Right lobe of liver (tissue), 4 donors: ENCODE measurements at regions not wholly inside any gene's neighbourhood (a gene's known extent, or its start where the extent isn't known, plus 50 kb on each side); places are given as distances from the start of the nearest gene placed in this dataset.

ENCODE experiments used
- CTCF ChIP-seq, 4 donors: fragments of 200-600 bp in 3 of 4; fragments of 450-650 bp in 1 of 4; IDR thresholded peaks; one replicate each; pipeline versions ENCODE4 v1.5.1 to v1.8.0; 2016 to 2022; ENCODE audit warnings: antibody characterized with exemption in 4 of 4, mild to moderate bottlenecking in 2 of 4
- POLR2A ChIP-seq: fragments of 450-650 bp; IDR thresholded peaks from one replicate; pipeline ENCODE4 v1.6.1; 2017; ENCODE audit warnings: antibody characterized with exemption, mild to moderate bottlenecking
- donor health status: DM: no; HTN: no; CAD: no.
- donor health status: DM: no; HTN: no; CAD: no.
- donor health status: DM: no; HTN: yes; CAD: no.

GRCh38 chr2:23145460-23145859 lies 239.5 kb upstream of the KLHL29 start:
- peak in 2 of 4 donors; percentile 17 to 41 for TF ChIP-seq CTCF (IDR thresholded peaks at IDR 0.05)
- TF ChIP-seq POLR2A, result no peak
